ENCODE measurements at regions not wholly inside any gene's neighbourhood (a gene's known extent, or its start where the extent isn't known, plus 50 kb on each side); places are given as distances from the start of the nearest gene placed in this dataset.

GRCh38 chr10:104505521-104506042 lies 135.5 kb upstream of the SORCS3 start:
- Mint-ChIP-seq H3K9me3 (no peaks in the 10 kb centered on the region), H3K36me3 (ENCODE audit: low read depth) (no peaks in the 10 kb centered on the region), H3K27me3 (ENCODE audit: insufficient read depth) (peaks cover 27% of the 10 kb centered on the region), H3K4me3 (no peak overlapping the region), H3K27ac (no peak overlapping the region), H3K4me1 (ENCODE audit: low read depth) (no peaks in the 10 kb centered on the region)
- TF ChIP-seq CTCF (IDR thresholded peaks at IDR 0.05): no peak
- DNase-seq: no peak

GRCh38 chr10:104509981-104510380 lies 131.1 kb upstream of the SORCS3 start:
- DNase-seq: no peak
- no peaks in the 10 kb centered on the region for H3K36me3 Mint-ChIP-seq (ENCODE audit: low read depth)
- no peak overlapping the region for H3K27ac Mint-ChIP-seq
- no peaks in the 10 kb centered on the region for H3K9me3 Mint-ChIP-seq
- H3K4me1 Mint-ChIP-seq (ENCODE audit: low read depth): no peaks in the 10 kb centered on the region
- H3K4me3 Mint-ChIP-seq: no peak overlapping the region
- no peak for TF ChIP-seq CTCF (IDR thresholded peaks at IDR 0.05)
- peaks cover 25% of the 10 kb centered on the region for H3K27me3 Mint-ChIP-seq (ENCODE audit: insufficient read depth)

GRCh38 chr10:104510644-104511043 lies 130.4 kb upstream of the SORCS3 start:
- Mint-ChIP-seq H3K4me3 (no peak overlapping the region), H3K36me3 (ENCODE audit: low read depth) (no peaks in the 10 kb centered on the region), H3K27me3 (ENCODE audit: insufficient read depth) (peaks cover 26% of the 10 kb centered on the region), H3K4me1 (ENCODE audit: low read depth) (no peaks in the 10 kb centered on the region), H3K27ac (no peak overlapping the region), H3K9me3 (no peaks in the 10 kb centered on the region)
- DNase-seq: no peak
- TF ChIP-seq CTCF (IDR thresholded peaks at IDR 0.05): no peak

GRCh38 chr10:104512800-104513199 lies 128.3 kb upstream of the SORCS3 start:
- H3K9me3 Mint-ChIP-seq: no peaks in the 10 kb centered on the region
- H3K36me3 Mint-ChIP-seq (ENCODE audit: low read depth): no peaks in the 10 kb centered on the region
- DNase-seq: no peak
- no peak overlapping the region for H3K27ac Mint-ChIP-seq
- peaks cover 21% of the 10 kb centered on the region for H3K27me3 Mint-ChIP-seq (ENCODE audit: insufficient read depth)
- no peak for TF ChIP-seq CTCF (IDR thresholded peaks at IDR 0.05)
- no peak overlapping the region for H3K4me3 Mint-ChIP-seq
- H3K4me1 Mint-ChIP-seq (ENCODE audit: low read depth): no peaks in the 10 kb centered on the region

GRCh38 chr10:104515678-104516199 lies 125.4 kb upstream of the SORCS3 start:
- no peaks in the 10 kb centered on the region for H3K9me3 Mint-ChIP-seq
- H3K27me3 Mint-ChIP-seq (ENCODE audit: insufficient read depth): peaks cover 11% of the 10 kb centered on the region
- no peaks in the 10 kb centered on the region for H3K36me3 Mint-ChIP-seq (ENCODE audit: low read depth)
- no peaks in the 10 kb centered on the region for H3K4me1 Mint-ChIP-seq (ENCODE audit: low read depth)
- TF ChIP-seq CTCF (IDR thresholded peaks at IDR 0.05): no peak
- no peak overlapping the region for H3K27ac Mint-ChIP-seq
- H3K4me3 Mint-ChIP-seq: no peak overlapping the region
- no peak for DNase-seq

- DNase-seq: no peak
- Mint-ChIP-seq H3K27ac (no peak overlapping the region), H3K9me3 (no peaks in the 10 kb centered on the region), H3K4me3 (no peak overlapping the region), H3K27me3 (ENCODE audit: insufficient read depth) (peaks cover 9% of the 10 kb centered on the region), H3K36me3 (ENCODE audit: low read depth) (no peaks in the 10 kb centered on the region), H3K4me1 (ENCODE audit: low read depth) (no peaks in the 10 kb centered on the region)
- TF ChIP-seq CTCF (IDR thresholded peaks at IDR 0.05): no peak
These were observed 124.1 kb upstream of the SORCS3 start for GRCh38 chr10:104516986-104517385.
